ENCODE measurements at regions not wholly inside any gene's neighbourhood (a gene's known extent, or its start where the extent isn't known, plus 50 kb on each side); places are given as distances from the start of the nearest gene placed in this dataset.
"Not testable (repeated sequence)": the region's sequence is repeated elsewhere in the genome, so short reads cannot be mapped to it uniquely, and the experiment has no call there.

DNA sequence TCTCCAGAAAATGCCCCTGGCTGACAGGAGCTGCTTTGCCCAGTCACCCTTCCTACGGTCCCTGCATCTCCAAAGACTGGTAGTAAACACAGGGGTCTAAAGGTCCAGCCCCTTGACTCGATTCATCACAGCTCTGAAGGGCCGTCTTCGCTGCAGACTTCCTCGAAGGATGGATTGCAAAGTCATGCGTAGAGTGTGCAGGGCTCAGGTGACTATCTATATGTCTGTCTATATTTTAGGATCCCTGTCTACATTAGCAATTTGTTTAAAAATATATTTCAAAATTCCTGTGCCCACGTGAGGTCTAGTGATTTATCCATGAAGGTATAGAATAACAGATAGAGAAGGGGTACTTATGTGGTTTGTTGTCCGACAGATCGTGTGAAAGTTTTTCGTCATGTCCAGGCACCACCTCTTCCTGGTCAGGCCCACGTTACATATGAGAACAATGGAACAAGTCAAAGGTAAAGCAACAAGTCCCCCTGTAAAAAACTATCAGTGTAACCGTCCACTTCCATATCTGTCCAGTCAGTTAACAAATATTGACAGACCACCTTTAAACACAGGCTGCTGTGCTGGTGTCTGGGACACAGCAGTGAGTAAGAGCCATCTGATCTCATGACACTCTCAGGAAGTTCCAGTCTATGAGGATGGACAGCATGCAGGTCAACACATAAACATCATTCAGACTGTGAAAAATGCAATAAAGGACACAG lies 127.7 kb upstream of the SULF2 start:
- TF ChIP-seq, protein P1, sequence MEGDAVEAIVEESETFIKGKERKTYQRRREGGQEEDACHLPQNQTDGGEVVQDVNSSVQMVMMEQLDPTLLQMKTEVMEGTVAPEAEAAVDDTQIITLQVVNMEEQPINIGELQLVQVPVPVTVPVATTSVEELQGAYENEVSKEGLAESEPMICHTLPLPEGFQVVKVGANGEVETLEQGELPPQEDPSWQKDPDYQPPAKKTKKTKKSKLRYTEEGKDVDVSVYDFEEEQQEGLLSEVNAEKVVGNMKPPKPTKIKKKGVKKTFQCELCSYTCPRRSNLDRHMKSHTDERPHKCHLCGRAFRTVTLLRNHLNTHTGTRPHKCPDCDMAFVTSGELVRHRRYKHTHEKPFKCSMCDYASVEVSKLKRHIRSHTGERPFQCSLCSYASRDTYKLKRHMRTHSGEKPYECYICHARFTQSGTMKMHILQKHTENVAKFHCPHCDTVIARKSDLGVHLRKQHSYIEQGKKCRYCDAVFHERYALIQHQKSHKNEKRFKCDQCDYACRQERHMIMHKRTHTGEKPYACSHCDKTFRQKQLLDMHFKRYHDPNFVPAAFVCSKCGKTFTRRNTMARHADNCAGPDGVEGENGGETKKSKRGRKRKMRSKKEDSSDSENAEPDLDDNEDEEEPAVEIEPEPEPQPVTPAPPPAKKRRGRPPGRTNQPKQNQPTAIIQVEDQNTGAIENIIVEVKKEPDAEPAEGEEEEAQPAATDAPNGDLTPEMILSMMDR (IDR thresholded peaks at IDR 0.05), result not testable (repeated sequence)
- not testable (repeated sequence) for TF ChIP-seq EZH2, EZH2phosphoT487 (IDR thresholded peaks at IDR 0.05)
